Erythroblast (primary cell): ENCODE measurements at regions not wholly inside any gene's neighbourhood (a gene's known extent, or its start where the extent isn't known, plus 50 kb on each side); places are given as distances from the start of the nearest gene placed in this dataset.

ENCODE experiments used
- GATA1 ChIP-seq: IDR thresholded peaks from 2 replicates; pipeline ENCODE4 v1.6.1; 2011; ENCODE audit warnings: low read depth, mild to moderate bottlenecking, control low read depth, low read length, moderate library complexity
- POLR2A ChIP-seq: IDR thresholded peaks from 2 replicates; pipeline ENCODE4 v1.6.1; 2011; ENCODE audit warnings: mild to moderate bottlenecking, low read length

- no peak for TF ChIP-seq POLR2A
- TF ChIP-seq GATA1: no peak
Measured at GRCh38 chr9:13718086-13718485, 438.6 kb upstream of the MPDZ start.
